ENCODE measurements at regions not wholly inside any gene's neighbourhood (a gene's known extent, or its start where the extent isn't known, plus 50 kb on each side); places are given as distances from the start of the nearest gene placed in this dataset.

GRCh38 chr2:120488531-120488930, 142.6 kb downstream of the INHBB start:
- TF ChIP-seq CTCF (IDR thresholded peaks at IDR 0.05) (no peak), POLR2A (IDR thresholded peaks at IDR 0.05) (no peak)

All from heart left ventricle (tissue), 13 donors.